T-helper 2 cell treated with Interferon-gamma antibody and Interleukin-4, amounts not matched to agents 5 μg/mL and 100 μg/mL, for 36 hours (primary cell): ENCODE measurements at regions not wholly inside any gene's neighbourhood (a gene's known extent, or its start where the extent isn't known, plus 50 kb on each side); places are given as distances from the start of the nearest gene placed in this dataset.
"Not testable (repeated sequence)": the region's sequence is repeated elsewhere in the genome, so short reads cannot be mapped to it uniquely, and the experiment has no call there.

Experiments
- DNase-seq: peaks from one replicate; pipeline ENCODE4 v3.0.0; 2021; ENCODE audit warnings: low spot score
- H3K27ac Mint-ChIP-seq: one replicate; pipeline ENCODE4 v1.8.0; 2021; ENCODE audit warnings: mild to moderate bottlenecking, mixed read lengths
- H3K27me3 Mint-ChIP-seq: one replicate; pipeline ENCODE4 v1.8.0; 2021; ENCODE audit warnings: low read depth, mixed read lengths
- H3K36me3 Mint-ChIP-seq: one replicate; pipeline ENCODE4 v1.8.0; 2021; ENCODE audit warnings: low read depth, mixed read lengths
- H3K4me1 Mint-ChIP-seq: one replicate; pipeline ENCODE4 v1.8.0; 2021; ENCODE audit warnings: low read depth, mixed read lengths
- H3K4me3 Mint-ChIP-seq: one replicate; pipeline ENCODE4 v1.8.0; 2022; ENCODE audit warnings: mild to moderate bottlenecking, moderate library complexity, mixed read lengths
- H3K9me3 Mint-ChIP-seq: one replicate; pipeline ENCODE4 v1.8.0; 2021; ENCODE audit warnings: mixed read lengths

DNA sequence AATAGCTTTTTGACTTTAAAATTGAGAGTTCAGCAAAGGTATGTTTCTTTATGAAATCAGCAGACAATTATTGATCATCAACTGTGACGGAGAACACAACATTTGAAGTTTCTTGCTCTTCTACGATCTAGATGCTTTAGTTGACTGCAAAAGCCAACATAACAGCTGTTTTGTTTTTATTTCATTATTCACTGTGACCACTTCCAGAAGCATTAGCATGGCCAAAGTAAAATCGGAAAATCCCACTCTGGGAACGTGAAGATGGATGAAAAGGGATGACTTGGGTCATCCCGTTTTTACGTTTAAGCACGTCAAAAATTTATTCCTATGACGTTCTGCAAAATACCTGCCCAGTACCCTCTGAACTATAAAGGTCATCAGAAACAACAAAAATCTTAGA is 833.0 kb upstream of the ADAMTS5 start:
- Mint-ChIP-seq H3K4me1 (no peaks in the 10 kb centered on the region), H3K27me3 (no peaks in the 10 kb centered on the region), H3K4me3 (no peak overlapping the region), H3K36me3 (no peaks in the 10 kb centered on the region), H3K9me3 (no peaks in the 10 kb centered on the region), H3K27ac (no peak overlapping the region)
- no peak for DNase-seq

GRCh38 chr21:27796106-27796505 is 829.2 kb upstream of the ADAMTS5 start:
- H3K4me3 Mint-ChIP-seq: no peak overlapping the region
- no peaks in the 10 kb centered on the region for H3K36me3 Mint-ChIP-seq
- no peaks in the 10 kb centered on the region for H3K27me3 Mint-ChIP-seq
- no peak for DNase-seq
- H3K9me3 Mint-ChIP-seq: no peaks in the 10 kb centered on the region
- H3K4me1 Mint-ChIP-seq: no peaks in the 10 kb centered on the region
- H3K27ac Mint-ChIP-seq: no peak overlapping the region

DNA sequence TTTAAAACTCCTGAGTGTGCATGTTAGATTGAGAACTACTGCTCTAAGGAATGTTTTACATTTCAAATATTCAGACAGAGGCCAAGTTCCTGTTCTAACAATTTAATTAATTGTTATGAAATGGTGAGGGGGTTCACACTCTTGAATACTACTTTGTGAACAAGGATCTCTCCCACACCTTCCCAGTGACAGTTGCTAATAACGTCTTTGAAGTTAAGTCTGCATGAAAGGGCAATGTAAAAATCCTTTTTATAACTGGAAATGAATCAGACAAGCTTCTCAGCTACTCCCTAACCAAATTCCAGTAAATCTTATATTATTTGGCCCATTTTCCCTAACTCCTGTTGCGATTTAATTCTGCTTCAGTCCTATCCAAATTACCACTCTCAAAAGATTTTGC is 828.5 kb upstream of the ADAMTS5 start:
- no peaks in the 10 kb centered on the region for H3K36me3 Mint-ChIP-seq
- no peak overlapping the region for H3K4me3 Mint-ChIP-seq
- no peaks in the 10 kb centered on the region for H3K27me3 Mint-ChIP-seq
- DNase-seq: no peak
- H3K27ac Mint-ChIP-seq: no peak overlapping the region
- no peaks in the 10 kb centered on the region for H3K9me3 Mint-ChIP-seq
- H3K4me1 Mint-ChIP-seq: no peaks in the 10 kb centered on the region

GRCh38 chr21:27793901-27794300 is 827.0 kb upstream of the ADAMTS5 start:
- Mint-ChIP-seq H3K36me3 (no peaks in the 10 kb centered on the region), H3K4me1 (no peaks in the 10 kb centered on the region), H3K27ac (no peak overlapping the region), H3K9me3 (peaks cover 1% of the 10 kb centered on the region), H3K4me3 (no peak overlapping the region), H3K27me3 (no peaks in the 10 kb centered on the region)
- no peak for DNase-seq

DNA sequence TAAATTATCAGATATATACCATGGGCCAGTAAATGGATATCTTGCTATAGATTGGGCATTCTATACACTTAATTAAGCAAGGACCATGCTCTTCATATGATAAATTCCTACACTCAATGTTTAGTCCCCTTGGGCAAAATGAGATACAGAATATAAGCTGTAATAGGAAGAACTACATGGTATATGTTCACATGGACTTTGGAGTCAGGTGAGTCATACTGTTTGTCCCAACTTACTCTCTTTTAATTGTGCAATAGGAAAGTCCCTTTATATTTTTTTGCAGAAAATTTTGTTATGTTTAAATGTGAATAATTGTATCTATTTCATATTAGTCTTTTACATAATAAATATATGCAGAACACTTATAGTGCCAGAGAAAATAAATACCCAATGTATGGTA is 820.2 kb upstream of the ADAMTS5 start:
- H3K27ac Mint-ChIP-seq: no peak overlapping the region
- H3K4me1 Mint-ChIP-seq: no peaks in the 10 kb centered on the region
- H3K4me3 Mint-ChIP-seq: no peak overlapping the region
- H3K27me3 Mint-ChIP-seq: no peaks in the 10 kb centered on the region
- H3K36me3 Mint-ChIP-seq: no peaks in the 10 kb centered on the region
- H3K9me3 Mint-ChIP-seq: peaks cover 9% of the 10 kb centered on the region
- DNase-seq: no peak

GRCh38 chr21:27779606-27780005 is 812.7 kb upstream of the ADAMTS5 start:
- H3K4me1 Mint-ChIP-seq: no peaks in the 10 kb centered on the region
- H3K9me3 Mint-ChIP-seq: peaks cover 4% of the 10 kb centered on the region
- H3K27ac Mint-ChIP-seq: no peak overlapping the region
- no peaks in the 10 kb centered on the region for H3K27me3 Mint-ChIP-seq
- DNase-seq: no peak
- no peaks in the 10 kb centered on the region for H3K36me3 Mint-ChIP-seq
- H3K4me3 Mint-ChIP-seq: no peak overlapping the region

GRCh38 chr21:27776925-27777553 is 810.2 kb upstream of the ADAMTS5 start:
- Mint-ChIP-seq H3K4me1 (no peaks in the 10 kb centered on the region), H3K27me3 (no peaks in the 10 kb centered on the region), H3K4me3 (no peak overlapping the region), H3K36me3 (no peaks in the 10 kb centered on the region), H3K27ac (no peak overlapping the region), H3K9me3 (peaks cover 4% of the 10 kb centered on the region)
- no peak for DNase-seq

- Mint-ChIP-seq H3K9me3 (peaks cover 7% of the 10 kb centered on the region), H3K27ac (no peak overlapping the region), H3K4me1 (no peaks in the 10 kb centered on the region), H3K27me3 (no peaks in the 10 kb centered on the region), H3K36me3 (no peaks in the 10 kb centered on the region), H3K4me3 (no peak overlapping the region)
- DNase-seq: no peak
Measured at GRCh38 chr21:27772816-27773215, 805.9 kb upstream of the ADAMTS5 start.

GRCh38 chr21:27771938-27772483 is 805.1 kb upstream of the ADAMTS5 start:
- Mint-ChIP-seq H3K4me3 (no peak overlapping the region), H3K36me3 (no peaks in the 10 kb centered on the region), H3K4me1 (no peaks in the 10 kb centered on the region), H3K9me3 (peaks cover 7% of the 10 kb centered on the region), H3K27me3 (no peaks in the 10 kb centered on the region), H3K27ac (no peak overlapping the region)
- DNase-seq: no peak

- H3K36me3 Mint-ChIP-seq: no peaks in the 10 kb centered on the region
- peaks cover 3% of the 10 kb centered on the region for H3K9me3 Mint-ChIP-seq
- H3K27ac Mint-ChIP-seq: no peak overlapping the region
- no peaks in the 10 kb centered on the region for H3K27me3 Mint-ChIP-seq
- no peak for DNase-seq
- no peak overlapping the region for H3K4me3 Mint-ChIP-seq
- H3K4me1 Mint-ChIP-seq: no peaks in the 10 kb centered on the region
Measured at GRCh38 chr21:27769763-27770162, 802.9 kb upstream of the ADAMTS5 start.

DNA sequence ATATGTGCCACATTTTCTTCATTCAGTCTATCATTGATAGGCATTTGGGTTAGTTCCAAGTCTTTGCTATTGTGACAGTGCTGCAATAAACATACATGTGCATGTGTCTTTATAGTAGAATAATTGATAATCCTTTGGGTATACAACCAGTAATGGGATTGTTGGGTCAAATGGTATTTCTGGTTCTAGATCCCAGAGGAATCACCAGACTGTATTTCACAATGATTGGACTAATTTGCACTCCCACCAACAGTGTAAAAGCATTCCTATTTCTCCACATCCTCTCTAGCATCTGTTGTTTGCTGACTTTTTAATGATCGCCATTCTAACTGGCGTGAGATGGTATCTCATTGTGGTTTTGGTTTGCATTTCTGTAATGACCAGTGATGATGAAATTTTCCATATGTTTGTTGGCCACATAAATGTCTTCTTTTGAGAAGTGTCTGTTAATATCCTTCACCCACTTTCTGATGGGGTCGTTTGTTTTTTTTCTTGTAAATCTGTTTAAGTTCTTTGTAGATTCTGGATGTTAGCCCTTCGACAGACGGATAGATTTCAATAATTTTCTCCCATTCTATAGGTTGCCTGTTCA is 801.3 kb upstream of the ADAMTS5 start:
- H3K9me3 Mint-ChIP-seq, H3K4me3 Mint-ChIP-seq, DNase-seq, H3K4me1 Mint-ChIP-seq, H3K36me3 Mint-ChIP-seq, H3K27me3 Mint-ChIP-seq, H3K27ac Mint-ChIP-seq: not testable (repeated sequence)

GRCh38 chr21:27764056-27764455 is 797.2 kb upstream of the ADAMTS5 start:
- no peaks in the 10 kb centered on the region for H3K27me3 Mint-ChIP-seq
- no peaks in the 10 kb centered on the region for H3K4me1 Mint-ChIP-seq
- no peaks in the 10 kb centered on the region for H3K36me3 Mint-ChIP-seq
- H3K4me3 Mint-ChIP-seq: no peak overlapping the region
- no peaks in the 10 kb centered on the region for H3K9me3 Mint-ChIP-seq
- no peak overlapping the region for H3K27ac Mint-ChIP-seq
- no peak for DNase-seq

- no peaks in the 10 kb centered on the region for H3K27me3 Mint-ChIP-seq
- no peak overlapping the region for H3K27ac Mint-ChIP-seq
- no peaks in the 10 kb centered on the region for H3K4me1 Mint-ChIP-seq
- H3K36me3 Mint-ChIP-seq: no peaks in the 10 kb centered on the region
- no peak overlapping the region for H3K4me3 Mint-ChIP-seq
- no peaks in the 10 kb centered on the region for H3K9me3 Mint-ChIP-seq
- no peak for DNase-seq
Measured at GRCh38 chr21:27761623-27762022, 794.7 kb upstream of the ADAMTS5 start.

DNA sequence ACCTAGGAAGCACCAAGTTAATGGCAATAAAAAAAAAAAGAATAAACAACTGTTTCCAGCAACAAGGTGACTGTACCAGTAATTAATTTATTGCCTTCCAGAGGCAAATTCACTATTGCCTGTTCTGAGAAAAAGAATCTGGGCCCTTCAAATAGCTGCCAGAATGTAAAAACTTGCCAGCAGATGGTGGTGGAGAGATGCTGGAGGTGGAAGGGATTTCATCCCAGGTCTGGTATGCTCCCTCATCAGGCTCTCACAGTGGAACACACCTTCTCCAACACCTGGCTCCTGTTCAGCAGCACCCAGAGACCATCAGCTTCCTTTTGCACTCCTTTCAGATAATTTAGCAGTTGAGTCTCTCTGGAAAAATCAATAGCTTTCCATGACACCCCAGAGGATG is 792.9 kb upstream of the ADAMTS5 start:
- Mint-ChIP-seq H3K27ac (no peak overlapping the region), H3K27me3 (no peaks in the 10 kb centered on the region), H3K36me3 (no peaks in the 10 kb centered on the region), H3K9me3 (no peaks in the 10 kb centered on the region), H3K4me3 (no peak overlapping the region), H3K4me1 (no peaks in the 10 kb centered on the region)
- no peak for DNase-seq
